Stimulated activated CD4-positive, alpha-beta T cell treated with anti-CD3 and anti-CD28 coated beads, Interleukin-1b, Interleukin-23, amount 100 ng/mL, for 24 hours (primary cell): ENCODE measurements at regions not wholly inside any gene's neighbourhood (a gene's known extent, or its start where the extent isn't known, plus 50 kb on each side); places are given as distances from the start of the nearest gene placed in this dataset.
"Not testable (repeated sequence)": the region's sequence is repeated elsewhere in the genome, so short reads cannot be mapped to it uniquely, and the experiment has no call there.

Experiments used
- DNase-seq, 4 experiments: peaks; one replicate each; pipeline ENCODE4 v3.0.0-alpha.2; 2020; ENCODE audit warnings: low read depth in 4 of 4, low spot score in 1 of 4

DNA sequence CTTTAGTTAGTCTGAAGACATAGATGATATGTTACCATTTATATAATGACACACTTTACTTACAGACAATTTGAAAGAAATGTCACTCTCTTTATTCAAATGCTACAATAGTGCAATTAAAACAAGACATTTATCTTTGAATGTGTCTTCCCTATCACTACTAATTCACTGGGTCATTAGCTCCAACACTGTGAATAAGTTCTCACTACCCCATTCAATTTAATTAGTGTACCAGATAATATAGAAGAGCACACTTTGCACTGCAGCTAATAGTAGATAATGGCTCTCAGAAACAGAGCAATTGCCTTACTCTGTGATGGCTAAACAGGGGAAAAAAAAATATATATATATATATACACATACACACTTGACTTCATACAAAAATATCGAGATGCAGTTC is 497.0 kb downstream of the DTWD2 start:
- DNase-seq = no peak

DNA sequence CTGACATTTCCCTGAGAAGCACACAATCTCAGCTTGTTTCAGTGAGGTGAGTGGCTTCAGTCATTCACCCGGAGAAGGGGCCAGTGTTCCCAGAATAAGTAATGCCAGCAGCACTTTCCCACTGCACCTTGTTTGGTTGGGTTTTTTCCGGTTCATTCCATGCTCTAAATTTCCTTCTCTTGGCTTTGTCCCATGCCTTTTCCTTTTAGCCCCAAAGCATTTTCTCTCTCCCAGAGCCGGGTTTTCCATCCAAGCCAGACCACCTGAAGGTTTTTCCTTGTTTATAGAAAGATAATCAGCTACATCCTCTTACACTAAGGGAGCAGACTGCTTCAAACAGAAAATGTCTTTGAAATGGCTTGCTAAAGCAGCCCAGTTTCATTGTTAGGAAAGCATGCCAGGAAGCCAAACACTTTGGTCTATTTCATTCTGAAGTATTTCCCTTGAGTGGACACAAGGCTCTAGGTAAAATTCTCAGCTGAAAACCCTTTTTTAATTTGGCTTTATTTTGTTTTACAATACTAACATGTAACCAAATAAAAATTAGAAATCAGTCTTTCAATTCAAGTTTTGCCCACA is 501.6 kb downstream of the DTWD2 start:
- no peak for DNase-seq

DNA sequence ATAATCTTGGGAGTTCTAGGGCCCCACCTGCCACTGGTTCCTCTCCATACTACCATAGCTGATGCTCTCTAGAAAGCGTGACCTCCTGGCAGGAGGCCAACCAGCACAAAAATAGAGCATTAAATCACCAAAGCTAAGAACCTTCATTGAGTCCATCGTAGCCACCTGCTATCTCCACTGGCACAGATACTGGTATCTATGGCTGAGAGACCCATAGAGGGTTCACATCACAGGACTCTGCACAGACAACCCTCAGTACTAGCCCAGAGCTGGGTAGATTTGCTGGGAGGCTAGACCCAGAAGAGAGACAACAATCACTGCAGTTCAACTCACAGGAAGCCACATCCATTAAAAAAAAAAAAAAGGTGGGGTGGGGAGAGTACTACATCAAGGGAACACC is 509.1 kb downstream of the DTWD2 start:
- DNase-seq = no peak

DNA sequence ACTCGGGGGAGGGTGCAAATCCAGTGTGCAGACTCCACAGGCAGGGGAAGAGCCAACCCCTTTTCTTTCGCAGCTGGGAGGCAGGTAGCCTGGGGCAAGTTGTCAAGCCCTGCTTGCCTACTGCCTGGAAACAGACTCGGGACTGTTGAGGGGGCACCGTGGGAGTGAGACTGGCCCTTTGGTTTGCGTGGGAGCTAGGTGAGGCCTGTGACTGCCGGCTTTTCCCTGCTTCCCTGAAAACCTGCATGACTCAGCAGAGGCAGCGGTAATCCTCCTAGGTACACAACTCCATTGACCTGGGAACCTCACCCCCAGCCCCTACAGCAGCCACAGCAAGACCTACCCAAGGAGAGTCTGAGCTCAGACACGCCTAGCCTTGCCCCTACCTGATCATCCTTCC is 509.5 kb downstream of the DTWD2 start:
- no peak for DNase-seq

DNA sequence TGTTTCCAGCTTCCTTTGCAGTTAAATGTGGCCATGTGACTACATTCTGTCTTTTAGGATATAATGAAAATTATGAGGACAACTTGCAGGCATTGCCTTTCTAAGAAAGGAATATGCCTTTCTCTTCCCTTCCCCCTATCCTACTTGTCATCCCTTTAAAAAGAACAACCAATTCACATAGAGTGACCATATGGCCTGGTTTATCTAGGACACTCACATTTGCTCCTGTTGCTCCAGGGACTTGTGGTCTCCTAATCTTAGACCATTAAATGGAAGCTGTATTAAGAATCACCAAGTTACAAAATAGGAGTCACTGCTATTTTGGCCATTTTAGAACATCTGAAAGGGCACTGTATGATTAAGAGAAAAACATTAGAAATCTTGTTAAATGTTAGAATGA is 520.3 kb downstream of the DTWD2 start:
- DNase-seq = no peak

DNA sequence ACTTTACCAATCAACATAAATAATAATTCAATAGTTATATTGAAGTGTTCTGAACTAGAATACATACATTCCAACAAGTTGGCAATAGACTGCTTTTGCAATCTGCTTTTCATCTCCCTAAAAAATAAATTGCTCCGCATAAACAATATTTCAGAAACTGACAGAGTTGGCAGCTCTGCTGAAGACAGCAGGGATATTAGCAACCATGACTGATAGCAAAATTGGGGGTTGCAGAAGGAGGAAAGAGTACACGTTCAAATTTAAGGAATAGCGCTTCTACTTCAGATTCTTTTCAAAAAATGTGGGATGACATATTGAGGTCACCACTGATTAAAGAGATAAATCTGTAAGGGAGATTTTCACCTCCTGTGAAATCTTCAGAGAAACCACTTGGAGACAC is 521.2 kb downstream of the DTWD2 start:
- DNase-seq = no peak

DNA sequence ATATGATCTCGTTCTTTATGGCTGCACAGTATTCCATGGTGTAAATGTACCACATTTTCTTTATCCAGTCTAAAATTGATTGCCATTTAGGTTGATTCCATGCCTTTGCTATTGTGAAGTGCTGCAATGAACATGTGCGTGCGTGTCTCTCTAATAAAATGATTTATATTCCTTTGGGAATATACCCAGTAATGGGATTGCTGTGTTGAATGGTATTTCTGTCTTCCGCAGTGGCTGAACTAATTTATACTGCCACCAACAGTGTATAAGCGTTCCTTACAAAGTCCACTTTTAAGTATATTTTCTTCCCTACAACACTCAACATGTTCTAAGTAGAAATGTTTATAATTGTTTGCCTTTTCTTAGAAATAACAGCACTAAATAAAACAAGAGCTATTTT is 521.9 kb downstream of the DTWD2 start:
- no peak for DNase-seq

DNA sequence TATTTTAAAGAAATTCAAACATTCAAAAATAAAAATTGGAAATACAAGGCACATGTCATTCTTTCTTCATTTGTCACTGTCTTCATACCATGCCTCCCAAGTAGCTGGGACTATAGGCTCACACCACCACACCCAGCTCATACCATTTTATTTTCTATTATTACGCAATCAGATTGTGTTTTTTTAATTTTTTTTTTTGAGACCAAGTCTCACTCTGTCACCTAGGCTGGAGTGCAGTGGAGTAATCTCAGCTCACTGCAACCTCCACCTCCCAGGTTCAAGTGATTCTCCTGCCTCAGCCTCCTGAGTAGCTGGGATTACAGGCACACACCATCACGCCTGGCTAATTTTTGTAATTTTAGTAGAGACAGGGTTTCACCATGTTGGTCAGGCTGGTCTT is 526.1 kb downstream of the DTWD2 start:
- not testable (repeated sequence) for DNase-seq

DNA sequence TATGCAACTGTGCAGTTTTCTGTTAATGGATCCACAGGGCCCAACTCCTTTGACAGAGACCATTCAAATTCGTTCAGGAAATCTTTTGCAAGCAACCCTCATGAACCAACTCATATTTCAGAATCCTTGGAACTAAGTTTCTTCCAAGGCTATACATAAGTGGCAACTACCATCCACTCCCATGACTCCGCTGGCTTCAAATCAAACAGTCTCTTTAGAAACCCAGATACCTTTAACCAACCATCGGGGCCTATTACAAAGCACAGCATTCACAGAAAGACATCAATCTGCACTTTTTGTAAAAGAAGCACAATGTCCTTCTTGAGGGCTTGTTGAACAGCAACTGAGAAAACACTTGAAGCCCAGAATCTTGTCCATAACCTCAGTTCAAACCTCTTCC is 526.9 kb downstream of the DTWD2 start:
- no peak for DNase-seq

DNA sequence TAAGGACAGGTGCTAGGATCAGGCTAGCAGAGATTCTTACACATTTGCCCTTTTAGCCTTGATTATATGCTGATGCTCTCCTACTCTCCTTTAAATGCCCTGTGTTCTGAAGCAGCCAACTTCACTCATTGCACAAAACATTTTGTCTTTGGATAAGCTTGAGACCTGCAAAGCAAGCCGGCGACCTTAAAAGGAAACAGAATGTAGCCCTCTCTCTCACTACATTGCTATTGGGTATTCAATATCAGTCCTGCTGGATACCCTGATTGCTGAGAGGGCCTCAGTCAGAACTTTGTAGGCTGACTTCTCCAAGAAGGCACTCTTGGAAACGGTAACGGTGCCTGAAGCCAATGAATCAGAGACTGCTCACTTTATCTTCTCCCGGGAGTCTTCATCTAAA is 528.9 kb downstream of the DTWD2 start:
- no peak for DNase-seq

DNA sequence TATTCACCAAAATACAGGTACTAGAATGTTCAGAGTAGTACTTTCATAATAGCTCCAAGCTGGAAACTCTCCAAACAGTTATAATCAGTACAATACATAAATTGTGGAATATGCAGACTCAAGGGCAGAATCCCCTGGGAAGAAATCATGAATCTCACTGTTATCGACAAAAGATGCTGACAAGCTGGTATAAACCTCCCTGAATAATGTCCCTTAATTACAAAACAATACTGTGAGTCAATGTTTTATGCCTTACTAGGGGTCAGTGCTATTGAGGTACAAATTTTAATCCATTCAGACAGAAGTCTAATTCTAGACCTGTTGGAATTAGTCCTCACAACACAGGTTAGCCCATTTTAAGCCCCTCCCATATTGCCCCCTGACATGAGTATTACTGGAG is 532.3 kb downstream of the DTWD2 start:
- DNase-seq = no peak

DNA sequence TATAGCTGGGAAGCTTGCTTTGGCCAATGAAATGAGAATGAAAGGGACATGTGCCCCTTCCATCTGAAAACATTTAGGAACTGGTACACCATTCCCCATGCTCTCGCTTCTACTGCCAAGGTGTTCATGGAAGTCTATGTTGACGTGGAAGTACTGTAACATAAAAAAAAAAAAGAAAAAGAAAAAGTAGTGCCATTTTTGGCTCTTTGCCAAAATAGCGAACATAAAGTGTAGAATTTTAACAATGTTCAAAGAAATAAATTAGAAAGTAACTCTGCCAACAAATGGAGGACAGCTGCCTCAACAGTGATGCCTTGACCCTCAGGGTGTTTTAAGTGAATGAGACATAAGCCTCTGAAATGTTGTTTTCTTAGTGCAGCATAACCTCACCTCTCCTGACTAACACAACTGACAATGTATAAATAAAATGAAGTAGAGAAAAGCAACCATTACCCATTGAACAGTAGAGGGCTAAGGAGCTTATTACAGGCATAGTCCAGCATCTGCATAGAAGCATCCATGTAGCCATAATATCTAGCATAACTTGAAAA is 536.6 kb downstream of the DTWD2 start:
- DNase-seq = no peak

DNA sequence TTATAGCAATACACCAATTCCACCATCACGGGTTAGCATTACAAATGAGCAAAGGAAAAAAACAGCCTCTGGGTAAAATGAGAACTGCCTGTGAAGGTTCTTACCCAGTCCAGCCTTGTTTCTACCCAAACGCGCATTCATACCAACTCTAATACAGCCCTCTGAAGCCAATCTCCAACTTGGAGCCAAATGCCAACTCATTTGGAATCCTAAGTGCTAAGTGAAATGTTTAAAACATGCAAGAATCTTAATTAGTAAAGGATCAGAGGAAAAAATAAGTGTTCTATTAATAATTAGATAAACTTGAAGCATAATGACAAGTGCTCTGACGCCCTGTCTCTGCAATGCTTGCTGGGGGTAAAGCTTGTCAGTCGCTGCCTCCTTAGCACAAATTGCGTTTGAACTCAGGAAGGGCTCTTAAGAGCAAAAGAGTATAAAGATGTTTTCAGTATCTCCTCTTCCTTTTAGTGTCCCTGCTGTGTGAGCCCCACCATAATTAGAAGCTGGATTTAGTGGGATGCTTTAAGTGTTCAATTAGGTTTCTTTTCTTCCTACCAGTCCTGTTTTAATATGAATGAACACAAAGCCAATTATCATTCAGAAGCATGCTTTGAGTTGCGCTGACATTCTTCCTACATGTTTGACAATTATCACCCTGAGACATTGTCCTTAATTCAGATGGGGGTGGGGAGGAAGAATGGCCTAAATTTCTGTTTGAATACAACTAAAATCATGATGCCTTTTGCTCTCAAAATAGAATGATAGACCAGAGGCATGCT is 537.6 kb downstream of the DTWD2 start:
- no peak for DNase-seq

DNA sequence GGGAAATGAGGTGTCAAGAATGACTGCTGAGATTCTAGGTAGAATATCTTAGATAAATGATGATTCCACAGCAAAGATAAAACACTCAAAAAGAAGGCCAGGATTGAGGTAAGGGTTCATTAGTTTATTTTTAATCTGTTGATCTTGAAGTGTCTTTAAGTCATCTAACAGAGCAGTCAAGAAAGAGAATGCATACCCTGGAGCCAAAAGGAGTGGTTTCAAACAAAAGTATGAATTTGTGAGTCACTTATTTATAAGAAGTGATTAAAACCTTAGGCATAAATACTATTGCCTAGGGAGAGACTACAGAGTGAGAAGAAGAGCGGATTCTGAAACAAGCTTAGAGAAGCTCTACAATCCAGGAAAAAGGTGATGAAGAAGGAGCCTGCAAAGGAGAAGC is 541.0 kb downstream of the DTWD2 start:
- no peak for DNase-seq

DNA sequence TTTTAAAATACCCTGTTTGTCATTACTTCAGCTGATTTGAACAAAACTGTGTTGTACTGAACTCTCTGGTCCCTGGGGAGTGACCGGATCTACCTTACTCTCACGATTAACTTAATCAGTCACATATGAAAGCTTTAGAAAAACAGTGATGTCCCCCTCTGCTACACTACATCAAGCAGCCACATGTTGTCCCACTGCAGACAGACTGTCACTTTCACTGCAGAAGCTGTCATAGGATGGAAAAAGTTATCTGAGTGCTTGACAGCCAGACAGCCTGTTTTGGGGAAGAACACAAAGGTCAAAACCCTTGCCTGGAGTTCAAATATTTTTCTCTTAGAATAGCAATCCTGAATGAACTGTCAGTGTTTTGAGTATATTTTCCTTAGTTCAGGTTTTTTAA is 546.4 kb downstream of the DTWD2 start:
- DNase-seq = no peak

DNA sequence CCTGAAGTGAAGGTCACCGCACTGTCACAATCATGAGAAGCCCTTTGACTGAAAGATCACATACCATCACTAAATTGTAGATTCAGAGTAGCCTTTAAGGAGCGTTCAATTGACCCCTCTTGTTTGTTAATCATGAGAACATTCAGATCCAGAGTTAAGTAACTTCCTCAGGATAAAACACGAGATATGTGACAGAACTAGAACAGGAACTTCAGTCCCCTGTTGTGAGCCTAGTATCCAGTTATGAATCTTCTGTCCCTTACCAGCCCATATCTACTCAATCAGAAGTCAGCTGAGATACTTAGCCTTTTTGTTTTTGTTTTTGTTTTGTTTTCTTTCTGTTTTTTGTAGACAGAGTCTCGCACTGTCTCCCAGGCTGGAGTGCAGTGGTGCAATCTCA is 547.3 kb downstream of the DTWD2 start:
- DNase-seq = no peak

DNA sequence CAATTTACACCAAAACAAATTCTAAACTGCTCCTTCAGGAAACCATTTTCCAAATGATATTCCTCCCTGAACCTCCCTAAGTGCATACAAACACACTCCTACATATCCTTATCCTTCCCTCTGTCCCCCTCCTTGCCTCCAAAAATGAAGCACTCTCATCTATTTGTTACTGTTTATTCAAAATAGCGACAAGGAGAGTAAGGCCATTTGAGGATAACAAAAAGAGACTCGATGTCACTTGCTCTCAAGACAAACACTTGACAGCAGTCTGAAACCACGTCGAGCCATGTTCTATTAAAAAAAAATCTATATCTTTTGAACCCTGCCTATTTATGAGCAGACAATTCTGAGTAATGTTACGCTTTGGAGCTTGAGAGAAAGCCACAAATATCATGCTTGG is 547.9 kb downstream of the DTWD2 start:
- no peak for DNase-seq

DNA sequence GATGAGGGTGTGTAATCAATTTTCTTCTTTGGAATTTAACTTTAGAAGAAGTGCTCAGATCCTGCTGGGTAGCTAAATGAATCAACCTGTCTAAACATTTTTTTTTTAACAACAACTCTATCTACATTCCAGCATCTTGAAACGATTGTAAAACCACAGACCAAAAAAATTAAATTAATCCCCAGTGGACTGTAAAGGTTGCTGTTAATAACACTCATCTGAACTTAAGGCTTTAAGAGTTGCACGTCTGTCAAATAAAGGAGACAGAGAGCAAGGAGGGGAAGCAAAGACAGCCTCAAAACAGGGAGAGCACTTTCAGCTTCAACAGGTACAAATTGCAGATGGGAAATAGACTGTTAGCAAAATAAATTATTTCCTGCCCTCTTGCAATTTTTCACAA is 548.5 kb downstream of the DTWD2 start:
- DNase-seq = no peak

DNA sequence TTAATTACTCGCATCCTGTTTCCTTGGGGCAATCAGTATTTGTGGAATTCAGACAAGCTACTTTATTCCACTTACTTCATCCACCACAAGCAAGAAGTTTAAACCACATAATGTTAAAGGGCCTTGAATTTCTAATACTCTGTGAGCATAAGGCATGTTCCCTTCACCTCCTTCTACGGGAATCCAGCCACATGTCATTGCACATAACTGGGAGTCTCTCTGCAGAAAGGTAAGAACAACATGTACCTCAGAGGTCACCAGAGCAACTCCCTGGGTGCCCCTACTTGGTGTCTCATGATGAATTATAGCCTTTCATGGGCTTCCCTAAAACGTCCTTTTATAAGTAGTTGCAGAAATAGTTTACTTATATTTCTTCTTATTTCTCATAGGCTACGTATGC is 553.2 kb downstream of the DTWD2 start:
- DNase-seq = no peak

DNA sequence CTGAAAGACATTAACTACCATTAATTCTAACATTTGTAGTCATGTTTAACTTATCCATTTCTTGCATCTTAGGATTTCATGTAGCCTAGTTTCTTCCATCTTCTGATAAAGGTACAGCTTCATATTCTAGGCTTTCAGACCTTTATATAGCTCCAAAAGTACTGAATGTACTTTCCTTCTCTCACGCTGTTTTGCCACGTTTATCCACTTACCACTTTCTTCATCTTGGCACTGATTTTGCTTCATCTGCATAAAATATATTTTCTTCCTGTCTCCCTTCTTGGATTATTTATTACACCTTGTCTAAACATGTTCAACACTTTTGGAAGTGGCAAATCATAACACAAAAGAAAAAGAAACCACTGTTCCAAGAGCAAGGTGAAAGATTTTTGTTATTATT is 553.8 kb downstream of the DTWD2 start:
- DNase-seq = no peak

DNA sequence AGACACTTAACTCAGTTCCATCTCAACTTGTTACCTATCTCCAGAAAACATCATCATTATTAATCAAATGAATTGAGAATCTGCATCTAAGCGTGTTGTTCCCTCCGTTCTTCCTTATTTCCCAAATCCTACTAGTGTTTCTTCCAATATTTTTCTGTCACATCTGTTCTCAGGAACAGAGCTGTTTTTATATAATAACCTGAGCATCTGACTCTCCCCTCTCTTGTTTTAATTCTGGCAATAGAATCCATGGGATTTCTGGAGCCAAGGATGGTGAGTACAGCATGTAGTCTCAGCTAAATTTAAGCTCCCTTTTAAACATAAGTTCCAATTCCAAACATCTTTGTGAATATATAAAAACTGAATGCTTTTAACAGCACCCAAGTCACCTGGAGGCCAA is 558.3 kb downstream of the DTWD2 start:
- DNase-seq = no peak

DNA sequence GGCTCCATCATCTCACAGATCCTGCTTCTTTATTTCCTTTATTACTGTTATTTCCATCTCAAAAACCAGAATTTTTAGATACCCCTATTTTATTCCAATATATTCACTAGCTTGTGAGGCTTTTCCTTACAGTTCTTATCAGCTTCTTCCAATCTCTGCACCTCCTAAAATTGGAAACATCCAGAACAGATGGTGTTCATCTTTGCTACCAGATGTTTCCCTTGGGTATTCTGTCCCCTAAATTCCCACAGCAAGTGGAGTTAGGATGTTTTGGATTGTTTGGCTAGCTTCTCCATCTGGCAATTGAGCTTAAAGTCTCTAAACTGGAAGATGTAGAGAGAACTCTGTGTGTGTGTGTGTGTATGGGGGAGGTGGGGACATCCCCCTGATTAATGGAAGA is 580.4 kb downstream of the DTWD2 start:
- DNase-seq = no peak

DNA sequence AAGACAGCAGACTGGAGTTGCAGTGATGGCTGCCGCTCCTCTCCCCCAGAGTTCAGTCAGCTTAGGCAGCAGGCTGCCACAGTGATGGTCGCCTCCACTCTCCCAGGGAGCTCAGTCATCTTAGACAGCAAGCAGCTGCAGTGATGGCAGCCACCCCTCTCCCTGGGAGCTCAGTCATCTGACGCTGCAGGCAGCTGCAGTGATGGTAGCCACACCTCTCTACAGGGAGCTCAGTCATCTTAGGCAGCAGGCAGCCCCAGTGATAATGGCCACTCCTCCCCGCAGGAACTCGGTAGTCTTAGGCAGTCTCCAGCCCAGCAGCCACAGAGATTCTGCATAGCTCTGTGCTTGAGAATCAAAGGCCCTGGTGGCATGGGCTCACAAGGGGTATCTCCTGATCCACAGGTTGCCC is 582.7 kb downstream of the DTWD2 start:
- DNase-seq = no peak
